Fibroblast of lung (primary cell): ENCODE measurements at regions not wholly inside any gene's neighbourhood (a gene's known extent, or its start where the extent isn't known, plus 50 kb on each side); places are given as distances from the start of the nearest gene placed in this dataset.

Experiments used
- EZH2 ChIP-seq: IDR thresholded peaks from 2 replicates; pipeline ENCODE4 v1.5.1; 2012; ENCODE audit warnings: low read length, control low read depth, mild to moderate bottlenecking; ENCODE audit errors: missing control alignments
- TF ChIP-seq, protein P1 (sequence below), 2 donors: IDR thresholded peaks in 1 of 2; conservative IDR thresholded peaks in 1 of 2; 1 replicate in 1 of 2; 2 replicates in 1 of 2; pipeline ENCODE4 v1.5.1; 2011 to 2012; ENCODE audit warnings: low read length in 2 of 2, control low read depth in 1 of 2, inconsistent platforms in 1 of 2, low read depth in 1 of 2, mild to moderate bottlenecking in 1 of 2

DNA sequence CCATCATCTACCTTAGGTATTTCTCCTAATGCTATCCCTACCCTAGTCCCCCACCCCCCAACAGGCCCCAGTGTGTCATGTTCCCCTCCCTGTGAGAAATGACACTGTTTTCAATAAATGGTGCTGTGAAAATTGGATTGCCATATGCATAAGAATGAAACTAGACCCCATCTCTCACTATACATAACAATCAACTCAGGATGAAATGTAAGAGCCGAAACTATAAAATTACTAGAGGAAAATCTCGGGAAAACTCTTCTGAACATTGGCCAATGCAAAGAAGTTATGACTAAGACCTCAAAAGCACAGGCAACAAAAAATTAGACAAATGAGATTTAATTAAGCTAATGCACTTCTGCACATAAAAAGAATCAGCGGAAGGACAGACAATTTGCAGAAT lies 138.2 kb downstream of the SUCLA2 start:
- TF ChIP-seq, protein P1, sequence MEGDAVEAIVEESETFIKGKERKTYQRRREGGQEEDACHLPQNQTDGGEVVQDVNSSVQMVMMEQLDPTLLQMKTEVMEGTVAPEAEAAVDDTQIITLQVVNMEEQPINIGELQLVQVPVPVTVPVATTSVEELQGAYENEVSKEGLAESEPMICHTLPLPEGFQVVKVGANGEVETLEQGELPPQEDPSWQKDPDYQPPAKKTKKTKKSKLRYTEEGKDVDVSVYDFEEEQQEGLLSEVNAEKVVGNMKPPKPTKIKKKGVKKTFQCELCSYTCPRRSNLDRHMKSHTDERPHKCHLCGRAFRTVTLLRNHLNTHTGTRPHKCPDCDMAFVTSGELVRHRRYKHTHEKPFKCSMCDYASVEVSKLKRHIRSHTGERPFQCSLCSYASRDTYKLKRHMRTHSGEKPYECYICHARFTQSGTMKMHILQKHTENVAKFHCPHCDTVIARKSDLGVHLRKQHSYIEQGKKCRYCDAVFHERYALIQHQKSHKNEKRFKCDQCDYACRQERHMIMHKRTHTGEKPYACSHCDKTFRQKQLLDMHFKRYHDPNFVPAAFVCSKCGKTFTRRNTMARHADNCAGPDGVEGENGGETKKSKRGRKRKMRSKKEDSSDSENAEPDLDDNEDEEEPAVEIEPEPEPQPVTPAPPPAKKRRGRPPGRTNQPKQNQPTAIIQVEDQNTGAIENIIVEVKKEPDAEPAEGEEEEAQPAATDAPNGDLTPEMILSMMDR (conservative IDR thresholded peaks at IDR 0.05 in 1 of 2, IDR thresholded peaks at IDR 0.05 in 1 of 2; ENCODE audit: low read depth in 1 of 2, low read length in 2 of 2), result no peak
- no peak for TF ChIP-seq EZH2
